GM23338 (cell line): ENCODE measurements at regions not wholly inside any gene's neighbourhood (a gene's known extent, or its start where the extent isn't known, plus 50 kb on each side); places are given as distances from the start of the nearest gene placed in this dataset.
"Not testable (repeated sequence)": the region's sequence is repeated elsewhere in the genome, so short reads cannot be mapped to it uniquely, and the experiment has no call there.

Experiments
- CREB1 ChIP-seq: fragments of 250-450 bp; sonication (Bioruptor Pico); IDR thresholded peaks from 2 replicates; pipeline ENCODE4 v1.5.0; 2020; ENCODE audit warnings: low read depth, mild to moderate bottlenecking, moderate library complexity
- CTCF ChIP-seq, 2 experiments: fragments of 200-600 bp in 1 of 2; sonication (generic) in 1 of 2; conservative IDR thresholded peaks; 2 replicates each; pipeline versions ENCODE4 v1.5.1 to v1.6.1; 2016 to 2017; ENCODE audit warnings: antibody characterized with exemption in 2 of 2, low read depth in 2 of 2, mild to moderate bottlenecking in 2 of 2, moderate library complexity in 1 of 2
- EZH2 ChIP-seq: fragments of 200-600 bp; sonication (generic); IDR thresholded peaks from one replicate; pipeline ENCODE4 v1.8.0; 2017; ENCODE audit warnings: antibody characterized with exemption, mild to moderate bottlenecking, low read depth; ENCODE audit not compliant: unreplicated experiment
- REST ChIP-seq: IDR thresholded peaks from one replicate; pipeline ENCODE4 v1.6.1; 2018; ENCODE audit warnings: antibody characterized with exemption; ENCODE audit not compliant: unreplicated experiment
- ZNF331 ChIP-seq: fragments of 250-450 bp; sonication (Bioruptor Pico); IDR thresholded peaks from 2 replicates; pipeline ENCODE4 v1.5.0; 2020; ENCODE audit warnings: low read depth, mild to moderate bottlenecking, moderate library complexity
- TF ChIP-seq, protein P1 (sequence below): IDR thresholded peaks from 2 replicates; pipeline ENCODE4 v1.6.1; 2016; ENCODE audit warnings: antibody characterized with exemption

GRCh38 chr7:56823872-56824635, 308.2 kb downstream of the ZNF479 start:
- not testable (repeated sequence) for TF ChIP-seq CTCF (conservative IDR thresholded peaks at IDR 0.05; ENCODE audit: low read depth in 2 of 2); ZNF331 (CRISPR knock-in tag); REST; EZH2; CREB1 (CRISPR knock-in tag)
- TF ChIP-seq, protein P1, sequence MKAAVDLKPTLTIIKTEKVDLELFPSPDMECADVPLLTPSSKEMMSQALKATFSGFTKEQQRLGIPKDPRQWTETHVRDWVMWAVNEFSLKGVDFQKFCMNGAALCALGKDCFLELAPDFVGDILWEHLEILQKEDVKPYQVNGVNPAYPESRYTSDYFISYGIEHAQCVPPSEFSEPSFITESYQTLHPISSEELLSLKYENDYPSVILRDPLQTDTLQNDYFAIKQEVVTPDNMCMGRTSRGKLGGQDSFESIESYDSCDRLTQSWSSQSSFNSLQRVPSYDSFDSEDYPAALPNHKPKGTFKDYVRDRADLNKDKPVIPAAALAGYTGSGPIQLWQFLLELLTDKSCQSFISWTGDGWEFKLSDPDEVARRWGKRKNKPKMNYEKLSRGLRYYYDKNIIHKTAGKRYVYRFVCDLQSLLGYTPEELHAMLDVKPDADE = not testable (repeated sequence)
